GM18520 (cell line): ENCODE measurements at regions not wholly inside any gene's neighbourhood (a gene's known extent, or its start where the extent isn't known, plus 50 kb on each side); places are given as distances from the start of the nearest gene placed in this dataset.
"Not testable (repeated sequence)": the region's sequence is repeated elsewhere in the genome, so short reads cannot be mapped to it uniquely, and the experiment has no call there.

Experiments used
- ATAC-seq: cut with Tn5 transposase; IDR thresholded peaks from one replicate; pipeline ENCODE4 v1.9.1; 2021; ENCODE audit not compliant: unreplicated experiment

DNA sequence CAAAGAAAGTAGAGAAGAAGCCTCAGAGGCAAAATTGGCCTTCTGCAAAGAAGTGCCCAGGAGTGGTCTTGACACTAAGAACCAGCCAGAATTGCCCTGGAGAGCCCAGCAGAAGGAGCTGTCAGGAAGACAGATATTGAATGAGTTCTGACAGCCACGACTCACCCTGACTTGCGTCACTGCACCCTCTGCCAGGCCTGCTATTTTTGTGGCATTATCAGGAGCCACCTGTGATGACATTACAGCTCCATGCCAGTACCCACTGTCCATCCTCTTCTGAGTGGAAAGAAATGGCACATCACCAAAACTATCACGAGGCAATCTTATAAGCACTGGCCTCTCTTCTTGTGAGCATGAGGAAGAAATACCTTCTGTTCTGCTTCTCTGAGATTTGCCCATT is 67.7 kb downstream of the SMIM20 start:
- no peak for ATAC-seq

DNA sequence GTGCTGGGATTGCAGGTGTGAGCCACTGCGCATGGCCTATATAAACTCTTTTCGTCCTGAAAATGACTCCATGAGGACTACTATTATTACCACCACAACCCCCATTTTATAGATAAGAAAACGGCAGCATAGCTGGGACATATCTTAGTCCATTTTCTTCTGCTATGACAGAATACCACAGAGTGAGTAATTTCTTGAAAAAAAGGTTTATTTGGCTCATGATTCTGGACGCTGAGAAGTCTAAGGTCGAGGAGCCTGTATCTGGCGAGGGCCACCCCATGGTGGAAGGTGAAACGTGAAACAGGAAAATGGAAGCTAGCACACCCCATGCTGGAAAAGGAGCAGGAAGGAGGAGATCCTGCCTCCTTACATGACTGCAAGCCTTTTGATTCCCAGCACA is 68.9 kb downstream of the SMIM20 start:
- ATAC-seq, result no peak

DNA sequence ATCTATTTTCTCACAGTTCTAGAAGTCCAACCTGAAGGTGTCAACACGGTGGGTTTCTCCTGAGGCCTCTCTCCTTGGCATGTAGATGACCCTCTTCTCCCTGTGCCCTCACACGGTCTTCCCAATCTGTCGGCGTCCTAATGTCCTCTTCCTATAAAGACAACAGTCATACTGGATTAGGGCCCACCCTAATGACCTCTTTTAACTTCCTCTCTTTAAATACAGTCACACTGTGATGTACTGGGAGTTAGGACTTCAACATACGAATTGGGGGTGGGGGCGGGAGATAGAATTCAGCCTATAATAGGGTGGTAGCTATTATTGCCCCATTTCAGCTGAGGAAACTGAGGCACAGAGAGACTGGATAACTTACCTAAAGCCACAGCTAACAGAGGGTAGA is 70.2 kb downstream of the SMIM20 start:
- ATAC-seq, result no peak

DNA sequence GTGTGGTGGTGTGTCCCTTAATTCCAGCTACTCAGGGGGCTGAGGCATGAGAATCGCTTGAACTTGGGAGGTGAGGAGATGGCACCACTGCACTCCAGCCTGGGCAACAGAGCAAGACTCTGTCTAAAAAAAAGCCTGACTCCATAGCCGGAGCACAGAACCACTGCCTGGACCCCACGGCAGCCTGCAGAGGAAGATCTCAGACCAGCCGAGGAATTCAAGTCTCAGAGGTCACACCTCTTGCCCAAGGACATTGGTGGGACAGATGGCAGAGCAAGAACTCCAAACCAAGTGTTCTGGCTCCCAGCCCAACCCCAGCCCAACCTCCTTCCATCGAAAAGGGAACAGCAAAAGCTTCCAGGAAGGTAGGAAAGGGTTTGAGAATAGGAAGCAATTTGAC is 70.8 kb downstream of the SMIM20 start:
- ATAC-seq, result no peak

DNA sequence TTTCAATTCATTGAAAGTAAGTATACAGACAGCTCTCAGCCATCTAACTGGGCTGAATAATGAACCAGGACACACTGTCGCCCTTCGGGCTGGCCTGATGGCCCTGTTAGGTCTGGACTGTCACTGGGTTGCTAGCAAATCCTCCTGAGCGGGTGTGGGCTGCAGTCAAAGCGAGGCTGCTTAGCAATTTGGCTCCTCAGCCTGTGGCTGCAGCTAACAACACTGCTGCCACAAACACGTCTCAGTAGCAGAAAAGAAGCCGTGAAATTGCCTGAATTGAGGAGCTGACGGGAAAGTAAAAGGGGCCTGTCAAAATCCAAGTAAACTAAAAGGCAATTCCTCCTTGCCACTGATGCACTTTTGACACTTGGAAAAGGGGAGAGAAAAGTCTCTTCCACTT is 72.8 kb downstream of the SMIM20 start:
- no peak for ATAC-seq

- ATAC-seq, result no peak
These were observed 77.3 kb downstream of the SMIM20 start for GRCh38 chr4:25991340-25991739.

GRCh38 chr4:25993395-25994185 is 79.6 kb downstream of the SMIM20 start:
- ATAC-seq, result no peak

GRCh38 chr4:25994577-25994976 is 80.6 kb downstream of the SMIM20 start:
- not testable (repeated sequence) for ATAC-seq

- ATAC-seq, result no peak
These were observed 86.4 kb downstream of the SMIM20 start for GRCh38 chr4:26000274-26000950.

GRCh38 chr4:26001413-26001812 is 87.4 kb downstream of the SMIM20 start:
- no peak for ATAC-seq

DNA sequence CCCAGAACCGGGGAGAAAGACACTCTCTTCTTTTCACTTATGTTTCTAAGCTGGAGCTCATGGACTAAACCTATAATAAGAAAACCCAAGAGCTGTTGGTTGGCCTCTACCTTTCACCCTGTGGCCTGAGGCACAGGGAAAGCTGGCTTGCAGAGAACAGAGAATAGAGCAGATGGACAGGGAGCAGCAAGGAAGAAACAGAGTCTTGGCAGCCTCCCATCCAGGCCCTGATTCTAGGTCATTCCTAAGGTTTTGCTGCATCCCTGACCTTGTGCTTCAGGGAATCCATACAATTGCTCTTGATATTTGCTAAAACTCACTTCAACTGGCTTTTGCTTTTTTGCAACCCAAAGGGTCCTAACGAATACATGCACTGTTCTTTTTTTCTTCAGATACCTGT is 87.8 kb downstream of the SMIM20 start:
- no peak for ATAC-seq

DNA sequence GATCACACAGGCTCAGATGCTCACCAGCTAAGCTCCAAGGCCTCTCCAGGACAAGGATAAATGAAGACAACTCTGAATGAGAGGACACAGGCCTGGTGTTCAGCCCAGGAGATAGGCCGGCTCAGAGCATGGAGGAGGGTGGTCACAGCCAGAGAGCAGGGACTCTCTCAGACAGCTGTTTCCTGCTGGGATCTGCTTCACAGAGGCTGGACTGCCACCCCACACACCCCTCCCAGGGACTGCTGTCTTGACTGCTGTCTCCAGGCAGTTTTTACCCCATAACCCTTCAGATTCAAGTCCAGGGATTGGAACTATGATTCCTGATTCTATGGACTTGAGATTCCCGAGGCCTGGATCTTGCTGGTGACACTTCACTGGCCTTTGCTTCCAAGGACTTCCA is 89.0 kb downstream of the SMIM20 start:
- no peak for ATAC-seq

DNA sequence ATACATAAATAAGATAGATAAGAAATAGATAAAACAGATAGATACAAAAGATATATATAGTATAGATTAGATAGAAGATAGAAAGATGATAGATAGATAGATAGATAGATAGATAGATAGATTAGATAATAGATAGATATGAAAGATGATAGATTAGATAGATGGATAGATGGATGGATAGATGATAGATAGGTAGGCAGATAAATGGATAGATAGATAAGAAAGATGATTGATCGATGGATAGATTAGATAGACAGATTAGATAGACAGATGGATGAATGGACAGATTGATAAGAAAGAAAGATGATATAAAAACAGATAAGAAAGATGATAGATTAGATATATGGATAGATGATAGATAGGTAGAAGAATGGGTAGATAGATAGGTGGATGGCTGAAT is 90.3 kb downstream of the SMIM20 start:
- ATAC-seq, result no peak

DNA sequence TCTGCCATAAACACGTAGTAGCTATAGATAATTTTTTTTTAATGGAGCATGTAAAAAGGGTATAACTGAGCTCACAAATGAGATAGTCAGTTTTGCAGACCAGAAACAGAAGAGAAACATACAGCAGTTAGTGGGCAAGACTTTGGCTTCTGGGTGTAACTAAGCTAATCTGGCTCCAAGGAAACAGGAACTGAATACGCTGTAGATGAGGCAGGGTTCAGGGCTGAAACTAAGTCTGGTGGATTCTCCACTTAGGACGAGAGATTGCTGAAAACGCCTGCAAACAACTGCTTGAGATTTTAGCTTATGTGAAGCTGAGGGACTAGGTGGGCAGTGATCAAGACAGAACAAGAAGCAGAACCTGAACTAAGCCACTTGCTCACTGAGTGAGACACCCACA is 91.7 kb downstream of the SMIM20 start:
- no peak for ATAC-seq

- no peak for ATAC-seq
These were observed 94.7 kb downstream of the SMIM20 start for GRCh38 chr4:26008737-26009136.

DNA sequence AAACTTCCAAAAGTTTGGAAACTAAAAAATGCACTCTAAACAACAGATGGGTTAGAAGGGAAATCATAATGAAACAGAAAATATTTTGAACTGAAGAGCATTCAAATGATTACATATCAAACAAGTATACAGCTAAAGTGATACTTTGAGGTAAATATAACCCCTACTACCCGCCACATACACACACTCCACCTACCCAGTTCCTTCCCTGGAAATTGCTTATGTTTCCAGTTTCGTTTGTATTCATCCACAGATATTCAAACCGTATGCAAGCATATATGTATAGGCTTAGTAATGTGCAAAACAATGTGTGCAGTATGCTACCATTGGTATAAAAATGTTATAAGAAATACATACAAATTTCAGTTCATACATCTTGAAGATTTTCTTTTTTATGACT is 95.5 kb downstream of the SMIM20 start:
- no peak for ATAC-seq

GRCh38 chr4:26010304-26010703 is 96.3 kb downstream of the SMIM20 start:
- ATAC-seq, result no peak

- no peak for ATAC-seq
These were observed 99.6 kb downstream of the SMIM20 start for GRCh38 chr4:26013629-26014028.

- no peak for ATAC-seq
These were observed 101.2 kb downstream of the SMIM20 start for GRCh38 chr4:26015133-26015651.

- no peak for ATAC-seq
These were observed 101.9 kb downstream of the SMIM20 start for GRCh38 chr4:26015906-26016305.

DNA sequence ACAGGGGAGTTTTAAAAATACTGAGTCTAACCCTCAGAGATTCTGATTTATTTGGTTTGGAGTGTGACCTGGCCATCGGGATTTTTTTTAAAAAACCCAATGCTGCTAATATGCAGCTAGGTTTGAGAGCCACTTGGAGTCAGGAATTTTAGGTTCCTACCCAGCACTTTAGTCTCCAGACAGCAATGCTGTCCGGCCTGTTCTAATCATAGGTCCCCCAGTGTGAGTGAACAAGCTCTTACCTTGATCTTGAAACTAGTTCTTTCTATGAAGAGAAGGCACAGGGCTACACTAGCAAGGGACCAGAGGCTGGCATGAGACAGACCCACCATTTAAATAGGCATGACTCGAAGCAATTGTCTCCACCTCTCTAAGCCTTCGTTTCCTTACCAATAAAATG is 103.5 kb downstream of the SMIM20 start:
- no peak for ATAC-seq

DNA sequence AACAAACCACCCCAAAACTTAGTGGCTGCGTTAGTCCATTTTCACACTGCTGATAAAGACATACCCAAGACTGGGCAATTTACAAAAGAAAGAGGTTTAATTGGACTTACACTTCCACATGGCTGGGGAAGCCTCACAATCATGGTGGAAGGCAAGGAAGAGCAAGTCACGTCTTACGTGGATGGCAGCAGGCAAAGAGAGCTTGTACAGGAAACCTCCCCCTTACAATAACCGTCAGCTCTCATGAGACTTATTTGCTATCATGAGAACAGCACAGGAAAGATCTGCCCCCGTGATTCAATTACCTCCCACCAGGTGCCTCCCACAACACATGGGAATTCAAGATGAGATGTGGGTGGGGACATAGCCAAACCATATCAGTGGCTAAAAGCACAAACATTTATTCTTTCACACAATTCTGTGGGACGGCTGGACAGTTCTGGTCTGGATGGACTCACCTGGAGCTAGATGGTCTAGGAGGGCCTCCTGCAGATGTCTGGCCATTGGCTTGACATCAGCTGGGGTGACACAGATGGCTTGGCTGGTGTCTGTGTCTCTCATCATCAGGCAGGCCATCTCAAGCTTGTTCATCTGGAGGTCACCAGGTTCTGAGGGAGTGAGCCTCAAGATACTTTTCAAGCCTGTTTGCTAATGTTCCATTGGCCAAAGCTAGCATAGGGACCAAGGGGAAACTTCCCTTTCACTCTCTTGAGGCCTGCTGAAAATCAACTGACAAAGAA is 104.1 kb downstream of the SMIM20 start:
- not testable (repeated sequence) for ATAC-seq
